ENCODE measurements at regions not wholly inside any gene's neighbourhood (a gene's known extent, or its start where the extent isn't known, plus 50 kb on each side); places are given as distances from the start of the nearest gene placed in this dataset.

DNA sequence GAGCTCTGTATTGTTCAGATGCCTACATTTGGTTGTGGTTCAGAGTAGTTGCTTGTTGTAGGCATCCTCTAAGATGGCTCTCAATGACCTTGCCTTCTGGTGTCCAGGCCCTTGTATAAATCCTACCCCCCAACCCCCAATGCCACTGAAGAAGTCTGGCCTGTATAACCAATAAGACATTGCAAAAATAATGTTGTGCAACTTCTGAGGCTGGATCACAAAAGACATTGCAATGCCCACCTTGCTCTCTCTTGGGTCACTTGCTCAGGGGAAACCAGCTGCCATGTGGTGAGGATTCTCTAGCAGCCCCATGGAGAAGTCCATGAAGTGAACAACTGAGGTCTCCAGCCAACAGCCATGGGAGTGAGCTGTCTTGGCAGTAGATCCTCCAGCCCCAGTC, 234.0 kb upstream of the TBX3 start:
- no peaks in the 10 kb centered on the region for H3K9me3 ChIP-seq
- DNase-seq (no peak), ATAC-seq (no peak)
- H3K36me3 ChIP-seq (replicated peaks in 1 of 2; ENCODE audit: insufficient read depth in 1 of 2, low read depth in 2 of 2): no peaks in the 10 kb centered on the region
- intact Hi-C loops (cut with DNase I): no loop called here
- no peak overlapping the region for H3K4me3 ChIP-seq
- no peak overlapping the region for H3K27ac ChIP-seq
- no peaks in the 10 kb centered on the region for H3K27me3 ChIP-seq
- TF ChIP-seq, protein P1, sequence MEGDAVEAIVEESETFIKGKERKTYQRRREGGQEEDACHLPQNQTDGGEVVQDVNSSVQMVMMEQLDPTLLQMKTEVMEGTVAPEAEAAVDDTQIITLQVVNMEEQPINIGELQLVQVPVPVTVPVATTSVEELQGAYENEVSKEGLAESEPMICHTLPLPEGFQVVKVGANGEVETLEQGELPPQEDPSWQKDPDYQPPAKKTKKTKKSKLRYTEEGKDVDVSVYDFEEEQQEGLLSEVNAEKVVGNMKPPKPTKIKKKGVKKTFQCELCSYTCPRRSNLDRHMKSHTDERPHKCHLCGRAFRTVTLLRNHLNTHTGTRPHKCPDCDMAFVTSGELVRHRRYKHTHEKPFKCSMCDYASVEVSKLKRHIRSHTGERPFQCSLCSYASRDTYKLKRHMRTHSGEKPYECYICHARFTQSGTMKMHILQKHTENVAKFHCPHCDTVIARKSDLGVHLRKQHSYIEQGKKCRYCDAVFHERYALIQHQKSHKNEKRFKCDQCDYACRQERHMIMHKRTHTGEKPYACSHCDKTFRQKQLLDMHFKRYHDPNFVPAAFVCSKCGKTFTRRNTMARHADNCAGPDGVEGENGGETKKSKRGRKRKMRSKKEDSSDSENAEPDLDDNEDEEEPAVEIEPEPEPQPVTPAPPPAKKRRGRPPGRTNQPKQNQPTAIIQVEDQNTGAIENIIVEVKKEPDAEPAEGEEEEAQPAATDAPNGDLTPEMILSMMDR (IDR thresholded peaks at IDR 0.05): no peak
- TF ChIP-seq POLR2A (IDR thresholded peaks at IDR 0.05): no peak
- H3K4me1 ChIP-seq: no peaks in the 10 kb centered on the region

DNA sequence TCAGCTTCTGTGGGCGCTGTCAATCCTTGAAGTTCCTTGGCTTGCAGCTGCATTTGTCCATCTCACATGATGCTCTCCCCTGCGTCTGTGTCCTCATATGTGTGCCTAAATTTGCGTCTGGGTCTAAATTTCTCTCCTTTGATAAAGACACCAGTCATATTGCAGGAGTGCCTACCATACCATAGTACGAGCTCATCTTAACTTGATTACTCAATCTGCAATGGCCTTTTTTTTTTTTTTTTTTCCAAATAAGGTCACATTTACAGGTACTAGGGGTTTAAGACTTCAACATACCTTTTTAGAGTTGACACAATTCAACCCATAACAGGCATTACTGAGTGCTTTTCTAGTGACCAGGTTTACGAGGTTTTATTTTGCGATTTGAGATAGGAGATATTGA, 233.3 kb upstream of the TBX3 start:
- no peak for TF ChIP-seq POLR2A (IDR thresholded peaks at IDR 0.05)
- no peak overlapping the region for H3K4me3 ChIP-seq
- DNase-seq: no peak
- H3K27me3 ChIP-seq: no peaks in the 10 kb centered on the region
- ATAC-seq: no peak
- no peaks in the 10 kb centered on the region for H3K4me1 ChIP-seq
- intact Hi-C loops (cut with DNase I): no loop called here
- no peaks in the 10 kb centered on the region for H3K9me3 ChIP-seq
- no peaks in the 10 kb centered on the region for H3K36me3 ChIP-seq (replicated peaks in 1 of 2; ENCODE audit: insufficient read depth in 1 of 2, low read depth in 2 of 2)
- H3K27ac ChIP-seq: no peak overlapping the region
- WGBS, 2 donors: 70 to 72% methylated on average over 6 of the region's 6 CpGs

DNA sequence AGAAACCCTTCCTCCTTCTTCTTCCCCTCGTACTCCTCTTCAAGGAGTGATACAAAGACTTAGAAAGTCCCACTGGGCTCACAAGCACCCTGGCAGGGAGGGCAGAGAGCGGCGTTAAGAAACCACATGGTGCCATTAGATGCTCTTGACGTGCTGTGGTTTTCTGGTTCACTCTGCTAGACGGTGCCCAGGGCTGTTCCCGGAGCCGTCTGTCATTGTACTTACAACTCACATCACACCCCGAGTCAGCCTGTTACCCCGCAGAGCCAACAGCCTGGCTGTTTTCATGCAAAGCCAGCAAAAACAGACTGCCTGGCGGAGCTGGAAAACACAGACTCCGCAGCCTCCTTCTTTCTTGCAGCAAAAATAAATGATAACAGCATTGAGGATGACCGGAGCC, 232.6 kb upstream of the TBX3 start:
- Histone ChIP-seq H3K4me1 (no peaks in the 10 kb centered on the region), H3K27me3 (no peaks in the 10 kb centered on the region), H3K4me3 (no peak overlapping the region), H3K27ac (no peak overlapping the region), H3K9me3 (no peaks in the 10 kb centered on the region), H3K36me3 (replicated peaks in 1 of 2; ENCODE audit: insufficient read depth in 1 of 2, low read depth in 2 of 2) (no peaks in the 10 kb centered on the region)
- DNase-seq (no peak), ATAC-seq (no peak)
- 65 to 67% methylated on average over 12 of the region's 12 CpGs for WGBS, 2 donors
- intact Hi-C loops (cut with DNase I): no loop called here
- TF ChIP-seq POLR2A (IDR thresholded peaks at IDR 0.05): no peak
- TF ChIP-seq, protein P1 (IDR thresholded peaks at IDR 0.05): no peak

DNA sequence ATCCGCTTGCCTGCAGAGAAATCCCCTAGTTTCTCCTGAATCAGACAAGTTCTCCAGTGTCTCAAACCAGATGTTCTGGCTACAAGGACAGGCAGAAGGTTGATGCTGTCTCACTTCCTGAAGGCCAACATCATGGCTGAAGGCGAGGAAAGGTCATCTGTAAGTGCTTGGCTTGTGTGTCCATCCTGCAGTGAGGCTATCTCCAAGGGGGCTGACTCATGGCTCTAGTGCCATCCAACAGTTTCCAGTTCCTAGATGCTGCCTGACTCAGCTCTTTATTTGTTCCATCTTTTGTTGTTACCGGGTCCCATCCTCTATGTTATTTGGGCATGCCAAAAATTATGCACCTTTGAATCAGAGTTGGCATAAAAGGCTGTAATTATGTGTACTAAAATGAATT, 232.1 kb upstream of the TBX3 start:
- H3K4me3 ChIP-seq: no peak overlapping the region
- 68 to 69% methylated on average over 3 of the region's 3 CpGs for WGBS, 2 donors
- no peaks in the 10 kb centered on the region for H3K9me3 ChIP-seq
- DNase-seq (no peak), ATAC-seq (no peak)
- no peak for TF ChIP-seq POLR2A (IDR thresholded peaks at IDR 0.05)
- no peak overlapping the region for H3K27ac ChIP-seq
- no peaks in the 10 kb centered on the region for H3K36me3 ChIP-seq (replicated peaks in 1 of 2; ENCODE audit: insufficient read depth in 1 of 2, low read depth in 2 of 2)
- intact Hi-C loops (cut with DNase I): no loop called here
- H3K4me1 ChIP-seq: no peaks in the 10 kb centered on the region
- H3K27me3 ChIP-seq: no peaks in the 10 kb centered on the region

DNA sequence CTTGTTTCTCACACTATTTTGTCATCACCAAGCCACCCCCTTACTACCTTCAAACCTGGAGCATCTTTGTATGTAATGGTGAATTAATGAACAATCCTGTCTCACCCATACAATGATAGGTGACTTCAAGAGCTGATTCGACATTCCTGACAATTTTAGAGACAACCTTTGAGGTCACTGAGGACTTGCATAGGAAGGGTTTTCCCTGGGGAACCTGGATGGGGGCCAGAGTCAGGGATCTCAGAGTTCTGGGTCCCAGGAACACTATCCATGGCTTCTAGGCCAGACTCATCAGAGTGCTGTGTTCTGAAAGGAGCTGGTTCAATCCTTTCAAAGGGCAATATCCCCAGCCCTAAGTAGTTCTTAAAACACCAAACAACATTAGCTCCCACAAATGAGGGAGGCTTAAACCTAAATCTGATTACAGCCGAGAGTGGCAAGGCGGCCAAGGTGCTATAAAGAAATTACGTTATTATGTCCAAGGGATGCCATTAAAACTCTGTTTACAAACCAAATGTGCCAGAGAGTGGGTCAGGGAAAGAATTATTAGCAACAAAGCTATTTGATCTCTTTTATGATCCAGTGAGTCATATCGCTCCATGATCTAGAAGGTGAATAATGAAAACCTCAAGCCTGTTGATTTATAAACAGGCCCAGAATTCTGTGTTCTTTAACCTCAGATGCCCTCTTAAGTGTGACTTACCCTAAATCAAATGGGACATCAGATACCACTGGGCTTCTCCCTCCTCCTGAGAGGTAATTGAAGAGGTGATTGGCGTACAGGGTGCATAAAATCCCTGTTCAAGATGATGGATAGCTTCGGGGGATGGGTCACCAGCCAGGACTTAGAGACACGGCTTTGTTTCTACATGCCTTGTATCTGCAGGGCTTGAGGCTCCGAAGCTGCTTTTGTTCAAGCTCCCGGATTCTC, 230.2 kb upstream of the TBX3 start:
- Histone ChIP-seq H3K27me3 (no peaks in the 10 kb centered on the region), H3K36me3 (replicated peaks in 1 of 2; ENCODE audit: insufficient read depth in 1 of 2, low read depth in 2 of 2) (no peaks in the 10 kb centered on the region), H3K9me3 (no peaks in the 10 kb centered on the region), H3K4me1 (no peaks in the 10 kb centered on the region), H3K27ac (no peak overlapping the region), H3K4me3 (no peak overlapping the region)
- intact Hi-C loops (cut with DNase I): no loop called here
- DNase-seq (no peak), ATAC-seq (no peak)
- WGBS, 2 donors: 54 to 59% methylated on average over 10 of the region's 10 CpGs
- TF ChIP-seq POLR2A (IDR thresholded peaks at IDR 0.05): no peak
- TF ChIP-seq, protein P1 (IDR thresholded peaks at IDR 0.05): no peak

DNA sequence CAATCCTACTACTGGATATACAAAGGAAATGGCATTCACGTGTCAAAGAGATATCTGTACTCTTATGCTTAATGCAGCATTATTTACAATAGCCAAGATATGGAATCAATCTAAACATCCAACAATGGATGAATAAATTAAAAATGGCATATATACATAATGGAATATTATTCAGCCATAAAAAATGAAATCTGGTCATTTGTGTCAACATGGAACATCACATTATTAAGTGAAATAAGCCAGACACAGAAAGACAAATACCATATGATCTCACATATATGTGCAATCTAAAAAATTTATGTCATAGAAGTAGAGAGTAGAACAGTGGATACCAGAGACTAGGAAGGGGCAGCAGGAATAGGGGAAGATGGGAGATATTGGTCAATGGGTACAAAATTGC, 228.8 kb upstream of the TBX3 start:
- WGBS, 2 donors: 73 to 76% methylated on average over 1 of the region's 1 CpG
- no peak overlapping the region for H3K27ac ChIP-seq
- no peaks in the 10 kb centered on the region for H3K9me3 ChIP-seq
- TF ChIP-seq POLR2A (IDR thresholded peaks at IDR 0.05): no peak
- TF ChIP-seq, protein P1 (IDR thresholded peaks at IDR 0.05): no peak
- intact Hi-C loops (cut with DNase I): no loop called here
- no peaks in the 10 kb centered on the region for H3K36me3 ChIP-seq (replicated peaks in 1 of 2; ENCODE audit: insufficient read depth in 1 of 2, low read depth in 2 of 2)
- no peak for DNase-seq
- no peak overlapping the region for H3K4me3 ChIP-seq
- no peak for ATAC-seq
- H3K27me3 ChIP-seq: no peaks in the 10 kb centered on the region
- no peaks in the 10 kb centered on the region for H3K4me1 ChIP-seq
